ENCODE measurements at regions not wholly inside any gene's neighbourhood (a gene's known extent, or its start where the extent isn't known, plus 50 kb on each side); places are given as distances from the start of the nearest gene placed in this dataset.

DNA sequence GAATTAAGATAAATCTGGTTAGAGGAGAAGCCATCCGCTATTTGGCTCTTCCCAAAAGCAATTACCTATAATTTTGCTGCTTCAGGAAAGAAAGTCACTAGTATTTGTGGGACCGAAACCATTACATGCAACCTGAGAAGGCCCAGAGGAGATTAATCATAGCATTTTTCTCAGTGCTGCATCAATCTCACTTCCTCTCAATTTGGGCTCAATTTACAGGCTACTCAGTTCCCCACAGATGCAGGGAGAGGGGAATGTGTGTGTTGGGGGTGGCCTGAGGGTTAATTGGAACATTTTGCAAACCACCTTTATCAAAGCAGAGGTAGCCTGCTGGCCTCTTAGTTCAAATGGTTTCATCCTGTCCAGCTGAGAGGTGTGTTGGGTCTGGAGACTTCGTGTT lies 394.7 kb upstream of the ASIC2 start:
- Histone ChIP-seq H3K27me3 (ENCODE audit: low read depth, low read length) (peaks cover 4% of the 10 kb centered on the region; the same call in 1 of the 2 replicates), H3K79me2 (ENCODE audit: low read length) (no peaks in the 10 kb centered on the region), H3K9ac (ENCODE audit: low read length) (no peak overlapping the region), H3K36me3 (replicated peaks; ENCODE audit: low read depth, low read length) (no peaks in the 10 kb centered on the region), H3K4me2 (ENCODE audit: low read length) (no peak overlapping the region), H3K4me1 (ENCODE audit: low read length) (no peaks in the 10 kb centered on the region), H3K27ac (ENCODE audit: low read length) (no peak overlapping the region), H4K20me1 (ENCODE audit: insufficient read depth, low read length) (no peaks in the 10 kb centered on the region), H3K4me3 (ENCODE audit: low read length) (no peak overlapping the region), H3K9me3 (ENCODE audit: insufficient read depth, low read length) (no peaks in the 10 kb centered on the region), H2AFZ (ENCODE audit: low read depth, low read length) (no peak overlapping the region)
- TF ChIP-seq EZH2phosphoT487 (IDR thresholded peaks at IDR 0.05; ENCODE audit: low read depth): no peak

DNA sequence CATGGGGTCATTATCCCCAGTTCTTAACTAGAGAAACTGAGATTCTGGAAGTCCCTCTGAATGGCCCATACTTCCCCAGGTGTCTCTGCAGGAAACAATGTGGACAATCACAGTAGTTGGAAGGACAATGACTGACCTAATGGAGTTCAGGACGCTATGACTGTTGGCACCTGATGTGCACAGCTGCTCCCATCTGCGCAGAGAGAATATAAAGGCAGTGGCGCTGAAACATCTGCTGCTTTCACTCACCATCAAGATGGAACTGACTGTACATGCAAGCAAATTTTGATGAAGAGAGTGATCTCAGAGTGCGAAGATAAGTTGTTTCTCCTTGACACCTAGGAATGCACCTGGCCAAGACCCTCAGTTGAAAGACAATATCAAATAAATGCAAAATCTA lies 395.7 kb upstream of the ASIC2 start:
- no peaks in the 10 kb centered on the region for H3K79me2 ChIP-seq (ENCODE audit: low read length)
- no peaks in the 10 kb centered on the region for H4K20me1 ChIP-seq (ENCODE audit: insufficient read depth, low read length)
- H3K9me3 ChIP-seq (ENCODE audit: insufficient read depth, low read length): no peaks in the 10 kb centered on the region
- H3K36me3 ChIP-seq (replicated peaks; ENCODE audit: low read depth, low read length): no peaks in the 10 kb centered on the region
- no peak overlapping the region for H3K9ac ChIP-seq (ENCODE audit: low read length)
- no peak overlapping the region for H2AFZ ChIP-seq (ENCODE audit: low read depth, low read length)
- H3K27me3 ChIP-seq (ENCODE audit: low read depth, low read length): peaks cover 4% of the 10 kb centered on the region; the same call in 1 of the 2 replicates
- H3K27ac ChIP-seq (ENCODE audit: low read length): no peak overlapping the region
- no peak overlapping the region for H3K4me2 ChIP-seq (ENCODE audit: low read length)
- no peaks in the 10 kb centered on the region for H3K4me1 ChIP-seq (ENCODE audit: low read length)
- no peak for TF ChIP-seq EZH2phosphoT487 (IDR thresholded peaks at IDR 0.05; ENCODE audit: low read depth)
- TF ChIP-seq, protein P1, sequence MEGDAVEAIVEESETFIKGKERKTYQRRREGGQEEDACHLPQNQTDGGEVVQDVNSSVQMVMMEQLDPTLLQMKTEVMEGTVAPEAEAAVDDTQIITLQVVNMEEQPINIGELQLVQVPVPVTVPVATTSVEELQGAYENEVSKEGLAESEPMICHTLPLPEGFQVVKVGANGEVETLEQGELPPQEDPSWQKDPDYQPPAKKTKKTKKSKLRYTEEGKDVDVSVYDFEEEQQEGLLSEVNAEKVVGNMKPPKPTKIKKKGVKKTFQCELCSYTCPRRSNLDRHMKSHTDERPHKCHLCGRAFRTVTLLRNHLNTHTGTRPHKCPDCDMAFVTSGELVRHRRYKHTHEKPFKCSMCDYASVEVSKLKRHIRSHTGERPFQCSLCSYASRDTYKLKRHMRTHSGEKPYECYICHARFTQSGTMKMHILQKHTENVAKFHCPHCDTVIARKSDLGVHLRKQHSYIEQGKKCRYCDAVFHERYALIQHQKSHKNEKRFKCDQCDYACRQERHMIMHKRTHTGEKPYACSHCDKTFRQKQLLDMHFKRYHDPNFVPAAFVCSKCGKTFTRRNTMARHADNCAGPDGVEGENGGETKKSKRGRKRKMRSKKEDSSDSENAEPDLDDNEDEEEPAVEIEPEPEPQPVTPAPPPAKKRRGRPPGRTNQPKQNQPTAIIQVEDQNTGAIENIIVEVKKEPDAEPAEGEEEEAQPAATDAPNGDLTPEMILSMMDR (IDR thresholded peaks at IDR 0.05; ENCODE audit: low read depth, low read length): no peak
- no peak overlapping the region for H3K4me3 ChIP-seq (ENCODE audit: low read length)

GRCh38 chr17:33689725-33690124 lies 396.6 kb upstream of the ASIC2 start:
- H3K4me2 ChIP-seq (ENCODE audit: low read length): no peak overlapping the region
- H3K79me2 ChIP-seq (ENCODE audit: low read length): no peaks in the 10 kb centered on the region
- H3K27ac ChIP-seq (ENCODE audit: low read length): no peak overlapping the region
- H3K9ac ChIP-seq (ENCODE audit: low read length): no peak overlapping the region
- no peaks in the 10 kb centered on the region for H4K20me1 ChIP-seq (ENCODE audit: insufficient read depth, low read length)
- no peak overlapping the region for H2AFZ ChIP-seq (ENCODE audit: low read depth, low read length)
- H3K4me1 ChIP-seq (ENCODE audit: low read length): no peaks in the 10 kb centered on the region
- no peak for TF ChIP-seq EZH2phosphoT487 (IDR thresholded peaks at IDR 0.05; ENCODE audit: low read depth)
- TF ChIP-seq, protein P1 (IDR thresholded peaks at IDR 0.05; ENCODE audit: low read depth, low read length): no peak
- peaks cover 6% of the 10 kb centered on the region; the same call in 1 of the 2 replicates for H3K27me3 ChIP-seq (ENCODE audit: low read depth, low read length)
- H3K36me3 ChIP-seq (replicated peaks; ENCODE audit: low read depth, low read length): no peaks in the 10 kb centered on the region
- H3K9me3 ChIP-seq (ENCODE audit: insufficient read depth, low read length): no peaks in the 10 kb centered on the region
- H3K4me3 ChIP-seq (ENCODE audit: low read length): no peak overlapping the region

- Histone ChIP-seq H3K36me3 (replicated peaks; ENCODE audit: low read depth, low read length) (no peaks in the 10 kb centered on the region), H3K4me1 (ENCODE audit: low read length) (no peaks in the 10 kb centered on the region), H3K4me3 (ENCODE audit: low read length) (no peak overlapping the region), H3K27me3 (ENCODE audit: low read depth, low read length) (peaks cover 25% of the 10 kb centered on the region), H3K79me2 (ENCODE audit: low read length) (no peaks in the 10 kb centered on the region), H3K4me2 (ENCODE audit: low read length) (no peak overlapping the region), H4K20me1 (ENCODE audit: insufficient read depth, low read length) (no peaks in the 10 kb centered on the region), H3K9ac (ENCODE audit: low read length) (no peak overlapping the region), H3K27ac (ENCODE audit: low read length) (no peak overlapping the region), H3K9me3 (ENCODE audit: insufficient read depth, low read length) (no peaks in the 10 kb centered on the region), H2AFZ (ENCODE audit: low read depth, low read length) (no peak overlapping the region)
- TF ChIP-seq EZH2phosphoT487 (IDR thresholded peaks at IDR 0.05; ENCODE audit: low read depth): no peak
- TF ChIP-seq, protein P1 (IDR thresholded peaks at IDR 0.05; ENCODE audit: low read depth, low read length): no peak
Observed at GRCh38 chr17:33695431-33695830, 402.3 kb upstream of the ASIC2 start.

GRCh38 chr17:33696102-33696501 lies 403.0 kb upstream of the ASIC2 start:
- peaks cover 31% of the 10 kb centered on the region for H3K27me3 ChIP-seq (ENCODE audit: low read depth, low read length)
- no peaks in the 10 kb centered on the region for H3K4me1 ChIP-seq (ENCODE audit: low read length)
- H3K36me3 ChIP-seq (replicated peaks; ENCODE audit: low read depth, low read length): no peaks in the 10 kb centered on the region
- H3K4me3 ChIP-seq (ENCODE audit: low read length): no peak overlapping the region
- H3K27ac ChIP-seq (ENCODE audit: low read length): no peak overlapping the region
- H4K20me1 ChIP-seq (ENCODE audit: insufficient read depth, low read length): no peaks in the 10 kb centered on the region
- no peak overlapping the region for H3K9ac ChIP-seq (ENCODE audit: low read length)
- no peaks in the 10 kb centered on the region for H3K79me2 ChIP-seq (ENCODE audit: low read length)
- H3K9me3 ChIP-seq (ENCODE audit: insufficient read depth, low read length): no peaks in the 10 kb centered on the region
- TF ChIP-seq, protein P1 (IDR thresholded peaks at IDR 0.05; ENCODE audit: low read depth, low read length): no peak
- TF ChIP-seq EZH2phosphoT487 (IDR thresholded peaks at IDR 0.05; ENCODE audit: low read depth): no peak
- no peak overlapping the region for H2AFZ ChIP-seq (ENCODE audit: low read depth, low read length)
- H3K4me2 ChIP-seq (ENCODE audit: low read length): no peak overlapping the region

All from OCI-LY3 (cell line).